Pancreas (tissue), 10 donors: ENCODE measurements at regions not wholly inside any gene's neighbourhood (a gene's known extent, or its start where the extent isn't known, plus 50 kb on each side); places are given as distances from the start of the nearest gene placed in this dataset.

Source experiments
- ATAC-seq, 4 donors: fragments of 200-7000 bp; cut with Tn5 transposase; one replicate each; pipeline versions ENCODE4 v1.8.0 to v1.9.1; 2020; ENCODE audit warnings: mild to moderate bottlenecking in 4 of 4, moderate library complexity in 4 of 4
- DNase-seq, 6 donors: peaks; one replicate each; pipeline ENCODE4 v3.0.0-alpha.2; 2020
- FAIRE-seq: peaks from 2 replicates; lab custom pipeline; 2012; peaks lifted over from hg19 to GRCh38; lab: Jason Lieb, UNC
- H3K27ac ChIP-seq, 4 donors: fragments of 200-600 bp; sonication (generic); 1 replicate in 3 of 4; 2 replicates in 1 of 4; pipeline versions ENCODE4 v1.5.0 to v1.8.0; 2020
- H3K27me3 ChIP-seq, 4 donors: fragments of 200-600 bp; one replicate each; pipeline ENCODE4 v1.8.0; 2021
- H3K36me3 ChIP-seq, 3 donors: fragments of 200-600 bp; sonication (generic) in 1 of 3; one replicate each; pipeline versions ENCODE4 v1.5.0 to v1.8.0; 2020 to 2021
- H3K4me1 ChIP-seq, 3 donors: fragments of 200-600 bp; one replicate each; pipeline ENCODE4 v1.8.0; 2021
- H3K4me3 ChIP-seq, 4 donors: fragments of 200-600 bp; sonication (generic) in 2 of 4; one replicate each; pipeline versions ENCODE4 v1.5.0 to v1.8.0; 2020 to 2021
- H3K9me3 ChIP-seq, 4 donors: fragments of 200-600 bp; one replicate each; pipeline ENCODE4 v1.8.0; 2021
- WGBS, 2 donors: extraction: QIAGEN DNeasy Blood & Tissue Kit; methylation state at CpG; one replicate each; pipeline ENCODE4 v1.1.7; 2013; 5-methylcytosine and 5-hydroxymethylcytosine counted together
- intact Hi-C, 3 donors: fragments of 100-400 bp; cut with DNase I; formaldehyde crosslinking; loops; one replicate each; pipeline versions ENCODE4 v1.11.1 to v1.14.2; 2022
- TF ChIP-seq, protein P1 (sequence below), 4 donors: fragments of 200-600 bp; sonication (generic) in 3 of 4; IDR thresholded peaks; one replicate each; pipeline versions ENCODE4 v1.5.0 to v1.8.0; 2021; ENCODE audit warnings: antibody characterized with exemption in 4 of 4
- donor health status: healthy with polysubstance abuse.
- donor health status: DM: no; HTN: no; CAD: no; lungs with moderate emphysema.
- donor health status: DM: no; HTN: no; CAD: no.
- donor health status: control.
- donor health status: control.
- donor health status: Bipolar disorder and iron deficiency.
- donor health status: DM: yes; HTN: yes; CAD: no.
- donor health status: DM: no; HTN: no; CAD: no.
- donor health status: DM: no; HTN: no; CAD: no.
- donor health status: DM: yes; HTN: yes; CAD: no.

DNA sequence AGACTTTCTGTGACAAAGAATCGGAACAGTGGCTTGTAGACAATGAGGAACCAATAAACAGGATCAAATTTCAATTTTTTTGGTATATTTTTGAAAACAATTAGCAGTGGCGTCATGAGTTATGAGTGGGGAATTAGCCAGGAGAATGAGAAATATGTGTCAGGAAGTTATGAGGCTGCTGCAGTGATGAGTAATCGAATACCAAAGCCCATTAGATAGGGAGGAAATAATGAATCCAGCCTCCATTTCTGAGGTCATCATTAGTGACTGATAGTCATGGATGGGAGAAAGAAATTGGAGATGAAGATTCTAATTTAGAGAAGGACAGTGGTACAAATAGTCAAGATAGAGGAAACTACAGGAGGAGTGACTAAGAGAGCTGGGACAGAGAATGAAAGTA is 673.1 kb upstream of the VRK2 start:
- intact Hi-C loops: no loop called here
- TF ChIP-seq, protein P1, sequence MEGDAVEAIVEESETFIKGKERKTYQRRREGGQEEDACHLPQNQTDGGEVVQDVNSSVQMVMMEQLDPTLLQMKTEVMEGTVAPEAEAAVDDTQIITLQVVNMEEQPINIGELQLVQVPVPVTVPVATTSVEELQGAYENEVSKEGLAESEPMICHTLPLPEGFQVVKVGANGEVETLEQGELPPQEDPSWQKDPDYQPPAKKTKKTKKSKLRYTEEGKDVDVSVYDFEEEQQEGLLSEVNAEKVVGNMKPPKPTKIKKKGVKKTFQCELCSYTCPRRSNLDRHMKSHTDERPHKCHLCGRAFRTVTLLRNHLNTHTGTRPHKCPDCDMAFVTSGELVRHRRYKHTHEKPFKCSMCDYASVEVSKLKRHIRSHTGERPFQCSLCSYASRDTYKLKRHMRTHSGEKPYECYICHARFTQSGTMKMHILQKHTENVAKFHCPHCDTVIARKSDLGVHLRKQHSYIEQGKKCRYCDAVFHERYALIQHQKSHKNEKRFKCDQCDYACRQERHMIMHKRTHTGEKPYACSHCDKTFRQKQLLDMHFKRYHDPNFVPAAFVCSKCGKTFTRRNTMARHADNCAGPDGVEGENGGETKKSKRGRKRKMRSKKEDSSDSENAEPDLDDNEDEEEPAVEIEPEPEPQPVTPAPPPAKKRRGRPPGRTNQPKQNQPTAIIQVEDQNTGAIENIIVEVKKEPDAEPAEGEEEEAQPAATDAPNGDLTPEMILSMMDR (IDR thresholded peaks at IDR 0.05): no peak

GRCh38 chr2:57376985-57377384 is 669.6 kb upstream of the VRK2 start:
- DNase-seq (no peak), FAIRE-seq (no peak), ATAC-seq (no peak)
- Histone ChIP-seq H3K9me3 (no peaks in the 10 kb centered on the region), H3K27ac (no peak overlapping the region), H3K4me1 (no peaks in the 10 kb centered on the region), H3K36me3 (no peaks in the 10 kb centered on the region), H3K4me3 (no peak overlapping the region), H3K27me3 (no peaks in the 10 kb centered on the region)
- TF ChIP-seq, protein P1 (IDR thresholded peaks at IDR 0.05): no peak
- WGBS, 2 donors: 26 to 85% methylated on average over 1 of the region's 1 CpG
- intact Hi-C loops: no loop called here

More for the DNA sequence above, 673.1 kb upstream of the VRK2 start:
- no peak overlapping the region for H3K4me3 ChIP-seq
- H3K9me3 ChIP-seq: no peaks in the 10 kb centered on the region
- no peaks in the 10 kb centered on the region for H3K36me3 ChIP-seq
- ATAC-seq (no peak), DNase-seq (no peak), FAIRE-seq (no peak)
- no peak overlapping the region for H3K27ac ChIP-seq
- no peaks in the 10 kb centered on the region for H3K4me1 ChIP-seq
- H3K27me3 ChIP-seq: no peaks in the 10 kb centered on the region
- 81 to 83% methylated on average over 3 of the region's 3 CpGs for WGBS, 2 donors

- H3K27ac ChIP-seq: no peak overlapping the region
- DNase-seq (no peak), FAIRE-seq (no peak), ATAC-seq (no peak)
- H3K4me3 ChIP-seq: no peak overlapping the region
- TF ChIP-seq, protein P1 (IDR thresholded peaks at IDR 0.05): no peak
- no peaks in the 10 kb centered on the region for H3K9me3 ChIP-seq
- no peaks in the 10 kb centered on the region for H3K27me3 ChIP-seq
- H3K4me1 ChIP-seq: no peaks in the 10 kb centered on the region
- intact Hi-C loops: no loop called here
- H3K36me3 ChIP-seq: no peaks in the 10 kb centered on the region
These were observed 660.3 kb upstream of the VRK2 start for GRCh38 chr2:57386305-57386704.

GRCh38 chr2:57396355-57397098 is 650.1 kb upstream of the VRK2 start:
- H3K27ac ChIP-seq: no peak overlapping the region
- DNase-seq (no peak), FAIRE-seq (no peak), ATAC-seq (no peak)
- H3K4me1 ChIP-seq: no peaks in the 10 kb centered on the region
- H3K27me3 ChIP-seq: no peaks in the 10 kb centered on the region
- WGBS, 2 donors: 83 to 85% methylated on average over 9 of the region's 9 CpGs
- H3K36me3 ChIP-seq: no peaks in the 10 kb centered on the region
- TF ChIP-seq, protein P1 (IDR thresholded peaks at IDR 0.05): no peak
- intact Hi-C loops: no loop called here
- H3K9me3 ChIP-seq: no peaks in the 10 kb centered on the region
- no peak overlapping the region for H3K4me3 ChIP-seq
